Esophagus mucosa (tissue), 1 donor: ENCODE measurements at regions not wholly inside any gene's neighbourhood (a gene's known extent, or its start where the extent isn't known, plus 50 kb on each side); places are given as distances from the start of the nearest gene placed in this dataset.
A peak's percentile ranks its signal among the peaks of the same experiment; 100 is the strongest.
"Not testable (repeated sequence)": the region's sequence is repeated elsewhere in the genome, so short reads cannot be mapped to it uniquely, and the experiment has no call there.

Experiments
- ATAC-seq: fragments of 200-7000 bp; cut with Tn5 transposase; one replicate; pipeline ENCODE4 v1.9.1; 2020
- donor health status: DM: yes; HTN: yes; CAD: no.

DNA sequence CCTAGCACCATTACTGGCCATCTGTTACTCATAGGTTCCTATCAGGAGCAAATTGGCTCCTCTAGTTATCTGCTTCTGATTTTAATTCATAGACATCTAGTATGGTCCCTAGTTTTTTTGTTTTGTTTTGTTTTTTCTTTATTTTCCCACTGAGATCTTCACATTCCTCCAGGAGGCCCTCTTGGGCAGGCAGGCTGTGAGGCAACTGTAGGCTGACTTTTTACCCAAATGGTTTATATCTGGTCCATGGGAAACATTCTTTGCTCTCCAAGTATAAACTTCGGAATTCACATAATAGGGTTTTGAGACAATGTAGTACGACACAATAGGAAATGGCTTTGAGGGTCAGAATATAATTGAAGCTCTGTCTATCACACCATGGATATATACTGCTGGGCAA, 250.9 kb upstream of the DAB2 start:
- no peak for ATAC-seq

DNA sequence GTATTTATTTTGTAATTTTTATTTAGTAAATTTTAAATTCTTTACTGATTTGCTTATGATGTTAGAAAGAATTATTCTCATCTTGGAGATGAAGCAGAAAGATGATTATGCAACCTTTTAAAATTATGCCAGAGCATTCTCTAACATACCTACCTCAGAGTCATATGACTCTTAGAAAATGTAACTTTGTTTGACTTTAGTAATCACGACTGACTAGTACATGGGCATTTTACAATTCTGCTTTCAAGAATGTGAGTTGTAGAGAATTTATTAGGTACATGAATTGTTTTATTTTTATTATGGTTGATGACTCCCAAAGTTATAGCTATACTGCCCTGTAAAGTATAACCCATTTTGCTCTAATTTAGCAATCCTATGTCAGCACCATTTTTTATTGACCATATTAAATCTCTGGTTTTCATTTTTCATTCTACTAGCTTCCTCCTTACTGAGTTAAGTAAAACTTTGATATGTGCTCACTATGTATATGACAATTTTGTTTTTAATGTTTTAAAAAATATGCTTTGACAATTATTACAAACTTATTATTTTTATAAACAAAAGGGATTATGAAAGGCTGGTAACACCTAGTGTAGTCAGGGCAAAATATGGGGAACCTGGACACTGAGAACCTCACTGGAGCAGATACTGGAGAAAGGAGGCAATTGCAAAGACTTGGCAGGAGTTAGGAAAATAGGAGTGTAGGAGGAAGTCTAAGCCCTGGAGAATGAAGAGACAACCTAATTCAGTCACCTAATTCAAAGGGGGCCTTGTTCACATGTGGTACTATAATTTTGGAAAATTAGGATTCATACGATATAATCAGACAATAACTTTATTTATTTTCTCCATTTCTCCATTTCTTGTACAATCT, 249.7 kb upstream of the DAB2 start:
- no peak for ATAC-seq

DNA sequence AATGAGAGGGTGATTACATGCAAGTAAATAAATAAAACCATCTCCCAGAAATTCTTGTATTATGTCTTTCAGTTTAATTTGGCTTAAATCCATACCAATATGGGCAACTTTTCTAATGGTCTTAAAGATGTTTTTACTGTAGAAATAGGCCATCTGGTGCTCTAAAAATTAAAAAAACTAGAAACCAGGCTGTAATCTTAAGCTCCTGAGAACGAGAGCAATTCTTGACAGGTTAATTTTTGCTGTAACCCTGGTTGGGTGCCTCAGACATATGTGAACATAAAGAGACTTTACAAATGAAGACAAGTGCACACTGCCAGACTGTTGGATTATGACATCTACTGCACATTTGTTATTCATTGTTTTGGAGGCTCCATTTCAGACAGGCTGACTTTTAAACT, 246.8 kb upstream of the DAB2 start:
- ATAC-seq: no peak

DNA sequence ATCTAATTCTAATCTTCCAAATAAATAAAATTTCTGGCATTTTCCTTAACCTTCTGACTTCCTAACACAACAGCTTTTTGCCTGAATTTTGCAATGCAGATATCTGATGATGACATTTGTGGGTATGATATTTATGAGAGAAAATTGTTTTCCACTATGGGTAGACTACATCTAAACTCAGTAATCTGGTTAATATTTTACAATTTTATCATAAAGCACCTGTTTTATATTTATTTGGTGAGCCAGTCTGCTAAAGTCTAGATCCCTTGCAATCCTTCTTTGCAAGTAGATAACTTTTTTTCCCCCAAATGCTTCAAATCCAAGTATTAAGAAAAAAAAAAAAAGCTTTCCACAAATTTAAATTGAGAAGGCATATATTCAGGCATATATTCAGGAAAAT, 246.2 kb upstream of the DAB2 start:
- no peak for ATAC-seq

DNA sequence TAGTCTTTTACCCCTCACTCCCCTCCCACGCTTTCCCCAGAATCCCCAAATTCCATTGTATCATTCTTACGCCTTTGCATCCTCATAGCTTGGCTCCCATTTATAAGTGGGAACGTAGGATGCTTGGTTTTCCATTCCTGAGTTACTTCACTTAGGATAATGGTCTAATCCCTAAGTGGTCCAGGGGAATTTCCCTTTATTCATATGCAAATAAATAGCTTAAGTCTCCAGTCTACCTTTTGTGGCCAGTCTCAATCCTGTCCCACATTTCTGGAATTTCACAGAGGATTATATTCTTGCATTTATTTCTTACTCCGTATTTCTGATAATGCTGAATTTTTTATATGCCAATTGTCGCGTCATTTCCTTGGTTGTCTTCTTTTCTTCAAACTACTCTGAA, 245.6 kb upstream of the DAB2 start:
- ATAC-seq: no peak

DNA sequence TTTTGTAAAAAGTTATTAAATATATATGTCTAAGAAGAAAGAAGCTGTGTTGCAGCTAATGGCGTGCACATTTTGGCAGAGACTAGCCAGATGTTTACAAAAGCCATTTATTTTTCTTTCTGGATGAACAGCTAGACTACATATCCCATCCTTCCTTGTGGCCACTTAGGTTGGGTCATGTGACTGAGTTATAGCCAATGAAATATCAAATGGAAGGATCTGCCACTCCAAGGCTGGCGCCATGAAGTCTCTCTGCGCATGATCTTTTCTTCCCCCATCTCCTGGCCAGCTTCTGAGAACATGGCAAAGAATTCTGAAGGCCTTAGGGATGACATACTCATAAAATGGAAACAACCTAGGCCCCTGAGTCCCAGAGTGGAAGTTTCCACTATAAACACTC, 244.2 kb upstream of the DAB2 start:
- ATAC-seq: no peak

DNA sequence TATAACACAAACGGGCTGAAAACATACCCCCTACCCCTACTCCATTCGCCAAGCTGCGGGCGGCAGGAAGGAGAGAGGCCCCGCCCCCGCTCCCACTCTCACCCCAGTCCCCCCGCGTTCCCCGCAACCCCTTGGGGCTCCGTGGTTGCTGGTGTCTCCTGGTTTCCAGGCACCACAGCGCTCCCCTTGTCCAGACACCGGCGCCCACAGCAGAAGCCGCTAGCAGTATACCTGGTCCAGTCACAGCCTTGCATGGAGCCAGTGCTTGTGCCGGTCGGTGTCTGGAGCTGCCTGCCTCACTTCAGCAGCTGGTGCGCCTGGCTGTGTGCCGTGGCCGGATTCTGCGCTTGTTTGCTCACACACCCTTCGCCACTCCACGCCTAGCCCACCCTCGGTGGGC, 240.5 kb upstream of the DAB2 start:
- ATAC-seq: no peak

DNA sequence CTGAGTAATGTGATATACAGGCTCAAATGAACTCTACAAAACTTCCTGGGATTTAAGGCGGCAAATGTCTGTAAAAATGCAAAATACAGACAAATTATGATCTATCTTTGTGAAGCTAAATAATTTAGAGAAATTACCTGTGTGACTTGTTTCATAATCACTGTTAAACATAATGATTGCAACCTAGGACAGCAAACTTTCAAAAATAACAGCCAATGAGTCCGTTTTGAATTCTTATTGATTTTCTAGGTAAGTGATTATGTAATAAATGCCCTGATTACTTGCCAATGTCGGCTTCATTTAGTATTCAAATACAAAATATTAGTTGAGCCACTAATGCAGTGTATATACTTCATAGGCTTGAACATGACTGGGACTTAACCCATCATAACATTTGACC, 238.2 kb upstream of the DAB2 start:
- ATAC-seq: no peak

DNA sequence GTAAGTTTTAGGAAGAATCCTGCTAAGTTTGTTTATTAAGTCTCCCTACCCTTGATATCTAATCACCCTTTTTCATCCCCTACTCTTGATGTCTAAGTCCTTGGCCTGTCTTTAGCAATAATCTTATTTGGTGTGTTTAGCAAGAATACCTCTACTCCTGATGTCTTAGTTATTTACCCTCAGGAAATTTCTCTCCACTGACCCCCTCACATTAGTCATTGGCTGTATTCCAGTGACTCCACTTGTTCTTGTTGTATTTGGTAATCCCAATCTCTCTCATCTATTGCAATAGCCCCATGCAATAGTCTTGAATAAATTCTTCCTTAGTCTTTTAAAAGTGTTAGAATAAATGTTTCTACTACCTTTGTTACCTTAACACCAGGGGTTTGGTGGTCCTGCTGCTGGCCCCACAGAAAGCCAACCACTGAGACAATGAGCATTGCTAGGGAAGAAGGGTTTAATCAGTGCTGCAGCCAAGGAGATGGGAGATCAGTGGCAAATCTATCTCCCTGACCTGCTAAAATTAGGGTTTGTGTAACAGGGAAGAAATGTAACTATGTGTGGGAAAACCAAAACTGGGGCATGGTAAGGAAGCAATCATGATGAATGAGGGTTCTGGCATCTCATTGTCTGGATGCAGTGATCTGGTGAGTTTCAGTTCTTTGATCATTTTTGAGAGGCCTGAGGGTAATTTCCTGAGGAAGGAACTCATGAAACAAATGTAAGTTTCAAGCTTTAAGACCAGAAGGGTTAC, 236.4 kb upstream of the DAB2 start:
- ATAC-seq: no peak

DNA sequence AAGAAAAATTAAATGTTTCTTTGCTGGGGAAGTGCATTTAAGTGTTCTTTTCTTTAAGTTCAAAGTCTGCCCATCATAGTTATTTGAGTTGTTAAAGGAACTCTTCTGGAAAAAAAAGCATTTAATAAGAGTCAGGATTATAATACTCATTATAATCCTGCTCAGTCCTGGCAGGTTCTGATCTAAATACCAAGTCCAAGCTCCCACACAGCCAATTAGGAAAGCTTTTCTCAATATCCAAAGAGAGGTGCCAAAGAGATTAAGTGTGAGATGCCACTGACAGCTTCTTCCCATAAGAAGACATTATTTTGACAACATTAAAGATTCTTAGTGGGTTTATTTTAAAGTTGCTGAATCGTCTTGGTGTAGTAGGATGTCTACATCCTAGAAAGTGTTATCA, 235.2 kb upstream of the DAB2 start:
- ATAC-seq: no peak

DNA sequence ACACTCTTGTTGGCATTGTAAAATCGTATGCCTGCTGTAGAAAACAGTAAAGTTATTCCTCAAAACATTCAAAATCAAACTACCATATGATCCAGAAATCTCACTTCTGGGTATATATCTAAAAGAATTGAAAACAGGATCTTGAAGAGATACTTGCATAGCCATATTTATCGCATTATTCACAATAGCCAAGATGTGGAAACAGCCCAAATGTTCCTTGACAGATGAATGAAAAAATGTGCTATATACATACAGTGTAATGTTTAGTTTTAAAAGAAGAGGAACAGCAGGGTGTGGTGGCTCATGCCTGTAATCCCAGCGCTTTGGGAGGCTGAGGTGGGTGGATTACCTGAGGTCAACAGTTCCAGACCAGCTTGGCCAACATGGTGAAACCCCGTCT, 234.1 kb upstream of the DAB2 start:
- no peak for ATAC-seq

DNA sequence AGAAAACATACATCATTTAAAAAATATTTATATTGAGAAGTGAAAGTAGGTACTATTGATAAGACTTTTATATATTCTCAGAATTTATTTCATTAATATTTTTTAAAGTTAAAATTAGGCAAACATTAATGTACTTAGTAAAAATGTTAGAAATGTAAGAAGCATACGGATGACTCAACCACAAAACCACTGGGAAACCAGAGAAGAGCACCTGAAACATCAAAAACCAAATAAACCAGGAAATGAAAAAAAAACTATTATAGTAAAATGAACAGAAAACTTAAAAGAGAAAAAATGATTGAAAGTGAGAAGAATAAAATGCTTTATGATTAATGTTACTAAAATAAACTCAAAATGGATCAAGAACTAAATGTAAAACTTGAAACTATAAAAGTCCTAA, 233.2 kb upstream of the DAB2 start:
- ATAC-seq: no peak

DNA sequence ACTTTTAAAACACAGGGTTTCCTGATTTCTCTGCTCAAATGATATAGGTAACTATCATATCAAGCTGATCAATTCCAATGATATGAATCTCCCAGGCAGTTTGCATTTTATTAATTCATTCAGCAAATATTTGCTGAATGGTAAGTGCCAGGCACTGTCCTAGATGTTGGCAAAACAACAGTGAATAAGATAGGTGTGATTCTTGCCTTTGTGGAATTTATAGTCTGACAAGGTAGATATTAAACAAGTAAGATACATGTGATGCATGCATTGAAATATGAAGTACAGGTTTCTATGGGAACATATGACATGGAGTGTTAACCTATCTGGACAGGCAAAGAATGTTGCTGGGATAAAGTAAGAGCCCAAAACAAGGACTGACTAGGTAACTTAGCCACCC, 231.8 kb upstream of the DAB2 start:
- ATAC-seq: no peak

DNA sequence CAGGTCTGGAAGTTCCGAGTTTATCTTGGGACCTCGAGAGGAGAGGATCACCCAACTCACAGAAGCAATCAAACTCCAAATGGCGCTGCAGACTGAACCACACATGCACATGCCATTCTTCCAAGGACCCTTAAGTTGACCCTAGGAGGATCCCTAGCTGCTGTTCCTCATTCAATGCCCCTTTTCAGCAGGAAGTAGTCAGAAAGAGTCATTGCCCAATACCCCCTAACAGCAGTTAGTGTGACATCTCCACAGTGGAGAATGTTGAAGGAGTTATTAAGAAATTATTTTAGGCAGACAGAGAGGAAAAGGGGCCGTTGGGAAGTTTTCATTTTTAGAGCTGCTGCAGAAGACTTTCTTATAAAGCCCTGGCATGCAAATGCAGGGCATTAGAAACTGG, 229.9 kb upstream of the DAB2 start:
- ATAC-seq: no peak

DNA sequence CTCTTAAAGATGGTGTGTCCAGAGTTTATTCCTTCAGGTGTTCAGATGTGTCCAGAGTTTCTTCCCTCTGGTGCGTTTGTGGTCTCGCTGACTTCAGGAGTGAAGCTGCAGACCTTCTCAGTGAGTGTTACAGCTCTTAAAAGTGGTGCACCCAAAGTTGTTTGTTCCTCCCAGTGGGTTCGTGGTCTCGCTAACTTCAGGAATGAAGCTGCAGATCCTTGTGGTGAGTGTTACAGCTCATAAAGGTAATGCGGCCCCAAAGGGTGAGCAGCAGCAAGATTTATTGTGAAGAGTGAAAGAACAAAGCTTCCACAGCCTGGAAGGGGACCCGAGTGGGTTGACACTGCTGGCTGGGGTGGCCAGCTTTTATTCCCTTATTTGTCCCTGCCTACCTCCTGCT, 227.7 kb upstream of the DAB2 start:
- ATAC-seq: not testable (repeated sequence)

DNA sequence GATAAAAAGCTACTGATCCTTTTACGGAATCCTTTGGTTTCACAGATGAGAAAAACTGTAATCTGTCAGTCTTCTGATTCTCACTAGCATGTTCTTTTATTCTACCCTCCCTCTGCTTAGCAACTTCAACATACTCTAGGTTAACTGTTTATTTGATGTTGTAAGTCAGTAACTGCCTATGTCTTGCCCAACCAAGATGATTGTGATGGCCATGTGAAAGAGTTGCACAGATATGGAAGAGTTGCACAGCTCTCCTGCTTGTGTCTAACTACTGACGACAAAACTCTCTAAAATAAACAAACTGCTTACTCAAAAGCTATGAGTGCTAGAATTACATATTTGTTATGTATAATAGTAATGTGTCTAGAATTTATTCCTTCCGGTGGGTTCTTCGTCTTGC, 227.3 kb upstream of the DAB2 start:
- no peak for ATAC-seq

DNA sequence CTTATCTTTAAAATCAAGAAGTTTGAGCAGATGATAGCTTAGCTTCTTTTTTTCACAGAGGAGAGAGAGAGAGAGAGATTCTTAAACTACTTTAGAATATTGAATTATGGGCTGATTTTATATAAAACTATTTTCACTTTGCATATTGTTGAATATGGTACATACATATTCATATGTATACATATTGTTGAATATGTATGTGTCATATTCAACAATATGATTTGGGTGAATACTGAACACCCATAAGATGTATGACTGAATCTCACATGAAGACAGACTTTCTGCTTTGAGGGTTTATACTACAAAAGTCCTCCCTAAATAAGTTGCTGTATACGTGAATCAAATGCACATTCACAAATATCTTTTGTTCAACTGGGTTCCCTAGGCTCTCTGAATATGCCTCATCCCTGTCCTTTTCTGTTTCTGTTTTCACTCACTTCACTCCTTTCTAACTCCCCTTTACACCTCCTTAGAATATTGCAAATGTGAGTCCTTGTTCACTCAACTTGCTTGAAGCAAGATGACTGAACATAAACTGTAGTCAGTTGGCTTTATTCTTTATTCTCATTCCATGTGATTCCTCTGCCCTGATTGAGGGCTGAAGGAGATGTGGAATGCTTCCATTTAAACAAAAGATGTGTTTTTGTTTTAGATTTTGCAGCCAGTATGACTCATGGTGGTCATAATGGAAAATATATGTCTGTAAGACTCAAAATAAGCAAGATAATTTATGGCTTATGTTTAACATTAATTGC, 225.4 kb upstream of the DAB2 start:
- ATAC-seq: no peak

DNA sequence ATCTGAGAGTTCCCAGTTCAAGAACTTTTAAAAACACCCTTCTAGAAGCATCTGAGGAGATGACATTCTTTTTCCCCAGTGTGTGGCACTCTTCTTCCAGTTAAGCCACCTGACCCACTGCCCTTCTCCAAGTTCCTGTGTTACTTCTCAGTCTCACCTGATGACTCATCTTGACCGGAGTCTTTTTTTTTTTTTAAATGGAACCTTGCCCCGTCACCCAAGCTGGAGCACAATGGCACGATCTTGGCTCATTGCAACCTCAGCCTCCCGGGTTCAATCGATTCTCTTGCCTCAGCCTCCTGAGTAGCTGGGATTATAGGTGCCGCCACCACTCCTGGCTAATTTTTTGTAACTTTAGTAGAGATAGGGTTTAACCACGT, 224.1 kb upstream of the DAB2 start:
- peak; percentile 78 for ATAC-seq

DNA sequence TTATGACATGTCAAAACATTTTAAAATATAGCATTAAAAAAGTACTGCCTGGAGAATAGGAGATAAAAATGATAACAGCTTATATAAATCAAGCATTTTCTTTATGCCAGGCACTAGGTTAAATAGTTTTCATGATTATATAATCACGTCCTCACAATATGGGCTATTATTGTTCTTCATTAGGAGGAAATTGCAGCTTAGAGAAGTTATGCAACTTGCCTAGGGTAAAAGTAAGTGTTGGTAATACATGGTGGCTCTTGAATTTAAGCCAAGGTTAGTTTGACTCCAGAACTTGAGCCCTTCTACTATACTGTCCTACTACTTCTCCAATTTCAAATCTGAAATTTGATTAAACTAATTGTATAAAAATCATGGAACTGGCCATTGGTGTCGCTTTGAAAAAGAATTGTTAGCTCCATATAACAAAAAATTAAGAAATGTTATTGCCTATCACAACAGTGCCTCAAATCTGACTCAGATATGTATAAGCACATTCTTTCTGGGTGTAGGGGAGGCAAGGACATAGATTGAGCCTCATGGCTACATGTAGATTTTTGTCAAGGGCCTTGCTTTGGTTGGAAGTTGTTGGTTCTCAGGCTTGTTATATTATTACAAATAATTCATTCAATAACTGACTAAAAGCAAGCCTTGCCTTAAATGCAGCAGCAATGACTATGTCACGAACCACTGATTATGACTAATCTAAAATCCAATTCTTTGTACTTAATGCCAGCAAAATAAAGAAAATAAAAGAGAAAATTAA, 223.5 kb upstream of the DAB2 start:
- peak; percentile 33 for ATAC-seq

DNA sequence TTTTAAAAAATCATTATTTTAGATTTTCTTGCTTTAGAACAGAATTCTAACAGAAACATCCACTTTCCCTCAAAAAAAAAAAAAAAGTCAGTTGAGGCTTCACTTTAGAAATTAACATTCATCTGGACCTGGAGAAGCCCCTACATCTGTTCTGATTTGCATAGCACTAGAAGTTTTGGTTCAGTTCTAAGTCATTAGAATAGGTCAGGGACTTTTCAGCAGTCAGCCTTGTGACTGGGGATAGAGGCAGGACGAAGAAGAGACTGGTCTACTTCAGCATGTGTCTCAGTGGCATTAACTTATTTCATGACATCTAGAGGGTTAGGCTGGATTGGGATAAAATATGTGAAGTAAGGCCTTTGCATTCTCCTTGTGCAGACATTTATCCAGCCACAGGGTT, 215.8 kb upstream of the DAB2 start:
- no peak for ATAC-seq

DNA sequence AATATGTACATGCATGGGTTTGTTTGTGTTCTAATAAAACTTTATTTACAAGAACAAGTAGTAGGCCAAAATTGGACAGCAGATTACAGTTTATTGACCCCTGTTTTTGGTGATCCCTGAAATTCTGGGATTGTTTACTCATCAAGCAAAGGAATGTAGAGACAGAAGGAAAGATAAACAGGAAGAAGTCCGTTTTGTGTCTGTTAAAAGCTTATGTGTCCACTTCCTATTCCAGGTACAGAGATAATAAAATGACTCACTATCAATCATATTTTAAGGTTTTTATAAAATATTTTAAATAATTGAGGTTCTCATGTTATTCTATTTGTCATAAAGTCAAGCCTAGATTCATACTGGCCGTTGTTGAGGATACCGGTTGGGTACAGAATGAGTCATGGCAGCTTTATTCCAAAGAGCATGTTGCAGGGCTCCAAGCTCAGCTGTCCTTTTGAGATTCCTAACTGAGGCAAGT, 214.9 kb upstream of the DAB2 start:
- no peak for ATAC-seq

DNA sequence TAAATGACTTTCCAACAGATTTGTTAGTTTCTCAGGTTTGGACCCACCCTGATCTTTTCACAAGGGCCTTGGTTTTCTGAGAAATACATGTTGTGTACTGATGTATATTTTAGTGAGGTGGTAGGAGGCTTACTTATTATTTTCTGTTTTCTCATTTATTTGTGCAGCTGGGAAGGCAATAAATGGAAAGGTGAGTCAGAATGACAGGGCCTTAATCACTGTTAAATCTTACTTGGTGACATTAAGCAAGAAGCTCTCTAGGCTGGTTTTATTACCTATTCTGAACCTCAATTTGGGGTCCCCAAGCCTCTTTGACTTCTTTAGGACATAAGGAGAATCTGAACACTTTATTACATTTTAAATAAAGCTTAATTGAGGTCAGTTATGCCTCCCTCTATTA, 214.0 kb upstream of the DAB2 start:
- ATAC-seq: no peak

DNA sequence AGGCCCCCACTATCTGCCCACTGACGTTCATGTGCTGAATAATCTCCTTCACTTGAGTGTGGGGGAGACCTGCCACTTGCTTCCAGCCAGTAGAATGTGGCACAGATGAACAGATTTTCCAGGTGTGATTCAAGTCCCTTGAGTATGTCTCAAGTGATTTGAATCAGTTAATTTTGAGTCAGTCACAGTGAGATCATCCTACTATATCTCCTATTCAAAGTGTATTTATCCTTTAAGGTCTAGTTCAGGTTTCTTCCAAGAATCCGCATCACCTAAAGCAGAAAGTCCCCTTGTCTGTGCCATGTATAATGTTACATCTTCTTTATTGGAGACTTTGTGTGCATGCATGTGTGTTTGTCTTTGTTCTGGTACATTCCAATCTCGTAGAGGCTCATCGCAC, 208.3 kb upstream of the DAB2 start:
- no peak for ATAC-seq
